H1 (cell line): ENCODE measurements at regions not wholly inside any gene's neighbourhood (a gene's known extent, or its start where the extent isn't known, plus 50 kb on each side); places are given as distances from the start of the nearest gene placed in this dataset.
"Not testable (repeated sequence)": the region's sequence is repeated elsewhere in the genome, so short reads cannot be mapped to it uniquely, and the experiment has no call there.

Experiments used
- CTCF ChIA-PET: fragments of 300-600 bp; sonication (Branson Sonifier 250); formaldehyde crosslinking; loops from one replicate; lab custom pipeline; 2021; ENCODE audit not compliant: partially characterized antibody; lab: Charles Lee
- POLR2A ChIA-PET: fragments of 300-600 bp; sonication (Branson Sonifier 250); formaldehyde crosslinking; loops from one replicate; lab custom pipeline; 2021; ENCODE audit warnings: inconsistent platforms; ENCODE audit not compliant: partially characterized antibody; lab: Charles Lee
- DNase-seq, 2 experiments: peaks; one replicate each; pipeline versions ENCODE4 v3.0.0 to v3.0.0-alpha.2; 2010 to 2022; ENCODE audit warnings: low spot score in 2 of 2, low read depth in 1 of 2, mixed read lengths in 1 of 2
- FAIRE-seq: peaks from 2 replicates; lab custom pipeline; 2011; peaks lifted over from hg19 to GRCh38; lab: Jason Lieb, UNC
- H2AFZ ChIP-seq: 2 replicates; pipeline ENCODE4 v1.8.1; 2012; ENCODE audit warnings: low read length, inconsistent platforms
- H2AK5ac ChIP-seq: 2 replicates; pipeline ENCODE4 v1.6.1; 2013; ENCODE audit warnings: low read depth, low read length
- H2BK120ac ChIP-seq: replicated peaks from 2 replicates; pipeline ENCODE3; 2013; ENCODE audit warnings: low read depth, low read length, inconsistent platforms
- H2BK12ac ChIP-seq: 2 replicates; pipeline ENCODE4 v1.6.1; 2013; ENCODE audit warnings: low read depth, low read length
- H2BK15ac ChIP-seq: 2 replicates; pipeline ENCODE4 v1.6.1; 2013; ENCODE audit warnings: low read length
- H2BK20ac ChIP-seq: 2 replicates; pipeline ENCODE4 v1.6.1; 2013; ENCODE audit warnings: low read length
- H2BK5ac ChIP-seq: 2 replicates; pipeline ENCODE4 v1.6.1; 2013; ENCODE audit warnings: low read depth, low read length
- H3K14ac ChIP-seq: 2 replicates; pipeline ENCODE4 v1.6.1; 2013; ENCODE audit warnings: inconsistent platforms; ENCODE audit not compliant: insufficient read length
- H3K18ac ChIP-seq: 2 replicates; pipeline ENCODE4 v1.6.1; 2013; ENCODE audit warnings: low read length; ENCODE audit errors: extremely low read depth
- H3K23ac ChIP-seq: 2 replicates; pipeline ENCODE4 v1.6.1; 2013; ENCODE audit warnings: inconsistent platforms; ENCODE audit not compliant: insufficient read length
- H3K23me2 ChIP-seq: 2 replicates; pipeline ENCODE4 v1.6.1; 2013; ENCODE audit warnings: low read depth, low read length
- H3K27ac ChIP-seq: 2 replicates; pipeline ENCODE4 v1.6.1; 2011; ENCODE audit warnings: low read depth, low read length, inconsistent platforms
- H3K27me3 ChIP-seq, 4 experiments: replicated peaks in 1 of 4; 1 replicate in 1 of 4; 2 replicates in 3 of 4; pipeline versions ENCODE4 v1.6.1 to v1.8.1; 2011 to 2013; ENCODE audit warnings: low read length in 3 of 4, mild to moderate bottlenecking in 3 of 4, inconsistent platforms in 2 of 4, mixed read lengths in 2 of 4, moderate library complexity in 1 of 4; ENCODE audit not compliant: control insufficient read depth in 3 of 4, insufficient read depth in 3 of 4; ENCODE audit errors: extremely low read depth in 1 of 4
- H3K36me3 ChIP-seq, 4 experiments: 2 replicates each; pipeline versions ENCODE4 v1.6.1 to v1.8.1; 2011 to 2013; ENCODE audit warnings: mild to moderate bottlenecking in 4 of 4, low read length in 3 of 4, moderate library complexity in 2 of 4, control low read depth in 1 of 4, inconsistent platforms in 1 of 4; ENCODE audit not compliant: insufficient read depth in 4 of 4, control insufficient read depth in 2 of 4
- H3K4ac ChIP-seq: replicated peaks from 2 replicates; pipeline ENCODE3; 2013; ENCODE audit warnings: low read length, low read depth, mixed read lengths, inconsistent platforms; ENCODE audit not compliant: insufficient read length
- H3K4me1 ChIP-seq, 4 experiments: replicated peaks in 1 of 4; 1 replicate in 1 of 4; 2 replicates in 3 of 4; pipeline versions ENCODE4 v1.6.1 to v1.8.1; 2011 to 2013; ENCODE audit warnings: low read length in 3 of 4, inconsistent platforms in 2 of 4, mixed read lengths in 1 of 4; ENCODE audit not compliant: insufficient read depth in 4 of 4, control insufficient read depth in 3 of 4
- H3K4me2 ChIP-seq, 2 experiments: 2 replicates each; pipeline versions ENCODE4 v1.6.1 to v1.8.1; 2011 to 2013; ENCODE audit warnings: low read depth in 2 of 2, low read length in 2 of 2, control low read depth in 1 of 2, inconsistent platforms in 1 of 2, mild to moderate bottlenecking in 1 of 2; ENCODE audit not compliant: insufficient read depth in 1 of 2
- H3K4me3 ChIP-seq, 4 experiments: fragments of 200-600, 300-600 bp in 1 of 4; sonication (generic), shearing (Covaris generic), sonication (Bioruptor Twin) in 1 of 4; 2 replicates each; pipeline versions ENCODE4 v1.5.1 to v1.8.1; 2011 to 2016; ENCODE audit warnings: low read length in 4 of 4, low read depth in 3 of 4, control low read depth in 2 of 4, inconsistent platforms in 2 of 4, mild to moderate bottlenecking in 2 of 4, mixed read lengths in 1 of 4, moderate library complexity in 1 of 4; ENCODE audit not compliant: insufficient read depth in 2 of 4; ENCODE audit errors: extremely low read depth in 1 of 4
- H3K56ac ChIP-seq: replicated peaks from 2 replicates; pipeline ENCODE3; 2013; ENCODE audit warnings: low read depth, mild to moderate bottlenecking, mixed read lengths, low read length, inconsistent platforms; ENCODE audit not compliant: insufficient read length
- H3K79me1 ChIP-seq: 2 replicates; pipeline ENCODE4 v1.6.1; 2013; ENCODE audit warnings: low read depth, low read length, control low read depth
- H3K79me2 ChIP-seq, 2 experiments: 2 replicates each; pipeline versions ENCODE4 v1.6.1 to v1.8.1; 2012 to 2013; ENCODE audit warnings: low read length in 2 of 2, mild to moderate bottlenecking in 2 of 2, inconsistent platforms in 1 of 2; ENCODE audit not compliant: insufficient read depth in 2 of 2, control insufficient read depth in 1 of 2
- H3K9ac ChIP-seq, 4 experiments: replicated peaks in 1 of 4; 1 replicate in 1 of 4; 2 replicates in 3 of 4; pipeline versions ENCODE4 v1.6.1 to v1.8.1; 2011 to 2013; ENCODE audit warnings: low read depth in 3 of 4, low read length in 3 of 4, control low read depth in 2 of 4, mild to moderate bottlenecking in 2 of 4, moderate library complexity in 2 of 4, inconsistent platforms in 1 of 4; ENCODE audit errors: extremely low read depth in 1 of 4
- H3K9me3 ChIP-seq, 2 experiments: 2 replicates each; pipeline versions ENCODE4 v1.6.1 to v1.8.1; 2012 to 2013; ENCODE audit warnings: mild to moderate bottlenecking in 2 of 2, moderate library complexity in 2 of 2, control low read depth in 1 of 2, inconsistent platforms in 1 of 2, low read depth in 1 of 2, low read length in 1 of 2, mixed read lengths in 1 of 2; ENCODE audit not compliant: insufficient read depth in 2 of 2
- H4K20me1 ChIP-seq, 2 experiments: replicated peaks in 1 of 2; 2 replicates each; pipeline versions ENCODE3 to v1.8.1; 2011 to 2013; ENCODE audit warnings: inconsistent platforms in 2 of 2, low read length in 2 of 2, mild to moderate bottlenecking in 1 of 2; ENCODE audit not compliant: insufficient read depth in 2 of 2, control insufficient read depth in 1 of 2
- H4K5ac ChIP-seq: 2 replicates; pipeline ENCODE4 v1.6.1; 2013; ENCODE audit warnings: low read length, low read depth, mixed read lengths, inconsistent platforms; ENCODE audit not compliant: insufficient read length
- H4K8ac ChIP-seq: 2 replicates; pipeline ENCODE4 v1.8.0; 2013; ENCODE audit warnings: mild to moderate bottlenecking, moderate library complexity, low read length, inconsistent platforms; ENCODE audit not compliant: insufficient read depth; ENCODE audit errors: extremely low read depth
- H4K91ac ChIP-seq: replicated peaks from 2 replicates; pipeline ENCODE3; 2013; ENCODE audit warnings: low read length, mixed read lengths, inconsistent platforms; ENCODE audit not compliant: insufficient read length
- WGBS, 2 experiments: shearing (Covaris generic) in 1 of 2; methylation state at CpG; one replicate each; pipeline versions ENCODE4 v1.1.6 to v1.1.7; 2013 to 2015; ENCODE audit warnings: low lambda C conversion rate in 2 of 2, mixed read lengths in 2 of 2, inconsistent platforms in 1 of 2, low coverage in 1 of 2, missing lambda C conversion rate in 1 of 2; ENCODE audit not compliant: insufficient replicate concordance in 2 of 2, insufficient coverage in 1 of 2, insufficient read length in 1 of 2; ENCODE audit errors: extremely low coverage in 1 of 2, missing lambda C conversion rate in 1 of 2; 5-methylcytosine and 5-hydroxymethylcytosine counted together

GRCh38 chr2:89305623-89306022 is 614.1 kb downstream of the RPIA start:
- not testable (repeated sequence) for H3K9ac ChIP-seq, H2BK12ac ChIP-seq

DNA sequence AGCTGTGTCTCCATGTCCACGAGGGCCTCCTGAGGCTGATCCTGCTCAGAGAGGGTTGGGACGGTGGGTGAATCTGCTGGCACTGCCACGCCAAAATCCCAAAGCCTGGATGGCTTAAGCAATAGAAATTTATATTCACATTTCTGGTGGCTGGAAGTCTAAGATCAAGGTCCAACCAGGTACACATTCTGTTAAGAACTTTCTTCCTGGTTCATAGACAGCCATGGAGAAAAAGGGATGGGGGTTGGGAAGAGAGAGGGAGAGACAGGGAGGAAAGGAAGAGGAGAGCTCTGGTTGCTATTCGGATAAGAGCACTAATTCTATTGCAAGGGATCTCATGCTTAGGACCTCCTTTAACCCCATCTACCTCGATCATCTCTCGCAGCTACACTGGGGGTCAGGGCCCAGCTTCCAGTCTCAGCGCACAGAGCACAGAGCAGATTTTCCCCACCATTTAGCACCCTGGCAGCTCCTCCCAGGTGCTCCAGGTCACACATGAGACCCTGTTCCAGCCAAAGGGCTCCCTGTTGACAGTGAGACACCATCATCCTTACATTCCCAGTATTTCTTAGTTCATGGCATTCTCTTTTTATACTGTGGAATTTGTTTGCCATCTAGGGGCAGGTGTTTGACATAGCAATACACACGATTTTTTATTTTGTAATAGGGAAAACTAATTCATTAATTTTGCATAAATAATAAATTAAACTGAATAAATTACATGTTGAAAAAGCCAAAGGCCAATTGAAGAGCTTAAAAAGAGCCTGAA is 615.6 kb downstream of the RPIA start:
- H3K4me1 ChIP-seq, H3K4me2 ChIP-seq, H3K79me1 ChIP-seq, CTCF ChIA-PET, DNase-seq, H2AFZ ChIP-seq, H2BK15ac ChIP-seq, H4K8ac ChIP-seq, H3K14ac ChIP-seq, H3K9me3 ChIP-seq, H4K5ac ChIP-seq, H4K91ac ChIP-seq, H3K36me3 ChIP-seq, H3K18ac ChIP-seq, POLR2A ChIA-PET, H2AK5ac ChIP-seq, H3K4me3 ChIP-seq, H4K20me1 ChIP-seq, H3K9ac ChIP-seq, H3K56ac ChIP-seq, H3K27me3 ChIP-seq, H3K79me2 ChIP-seq, H3K23ac ChIP-seq, FAIRE-seq, H3K4ac ChIP-seq, H3K27ac ChIP-seq, H2BK20ac ChIP-seq, H2BK12ac ChIP-seq, H3K23me2 ChIP-seq, H2BK120ac ChIP-seq, H2BK5ac ChIP-seq: not testable (repeated sequence)
- WGBS, 2 experiments = 54% methylated on average over 2 of the region's 8 CpGs; no CpG with 5 or more reads in 1 of the 2 experiments

More at GRCh38 chr2:89305623-89306022, 614.1 kb downstream of the RPIA start:
- H3K4ac ChIP-seq, H3K4me1 ChIP-seq, H3K36me3 ChIP-seq, H2BK20ac ChIP-seq, DNase-seq, H3K4me2 ChIP-seq, H2AFZ ChIP-seq, FAIRE-seq, H4K20me1 ChIP-seq, H3K9me3 ChIP-seq, CTCF ChIA-PET, H3K27ac ChIP-seq, H3K14ac ChIP-seq, H3K56ac ChIP-seq, H4K5ac ChIP-seq, H4K91ac ChIP-seq, H3K23me2 ChIP-seq, H3K23ac ChIP-seq, H2AK5ac ChIP-seq, H4K8ac ChIP-seq, H3K18ac ChIP-seq, H3K79me1 ChIP-seq, H3K79me2 ChIP-seq, H3K4me3 ChIP-seq, H2BK15ac ChIP-seq, H2BK5ac ChIP-seq, H3K27me3 ChIP-seq, H2BK120ac ChIP-seq, POLR2A ChIA-PET: not testable (repeated sequence)
- WGBS, 2 experiments = 60% methylated on average over 1 of the region's 2 CpGs; no CpG with 5 or more reads in 1 of the 2 experiments
